ENCODE measurements at regions not wholly inside any gene's neighbourhood (a gene's known extent, or its start where the extent isn't known, plus 50 kb on each side); places are given as distances from the start of the nearest gene placed in this dataset.

DNA sequence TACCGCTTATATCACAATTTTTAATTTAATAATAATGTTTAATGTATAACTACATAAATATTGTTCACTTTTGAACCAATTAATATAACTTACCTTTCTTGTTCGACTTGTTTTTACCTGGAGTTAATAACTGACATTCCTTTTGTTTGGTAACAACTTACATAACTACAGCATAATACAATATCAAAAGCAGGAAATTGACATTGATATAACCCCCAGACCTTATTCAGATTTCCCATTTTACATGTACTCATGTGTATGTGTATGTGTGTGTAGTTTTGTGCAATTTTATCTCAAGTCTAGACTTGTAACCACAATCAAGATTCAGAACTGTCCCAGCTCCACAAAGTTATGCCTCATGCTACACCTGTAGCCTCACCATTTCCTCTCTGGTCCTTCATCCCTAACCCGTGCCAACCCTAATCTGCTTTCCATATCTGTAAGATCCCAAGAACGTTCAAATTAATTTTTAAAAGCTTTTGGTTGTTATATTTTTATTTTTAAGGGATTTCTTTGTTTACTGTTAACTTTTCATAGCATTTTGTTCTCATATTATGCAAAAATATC, 190.6 kb downstream of the MANEA start:
- no peak for TF ChIP-seq CTCF (IDR thresholded peaks at IDR 0.05; ENCODE audit: low read depth, low read length, missing control alignments)
- in situ Hi-C loops (cut with HindIII; ENCODE audit: low sequenced_read_pairs), result no loop called here
- DNase-seq (ENCODE audit: low read depth), result no peak
- H3K4me3 ChIP-seq (ENCODE audit: low read depth, low read length), result no peak overlapping the region

- DNase-seq (ENCODE audit: low read depth), result no peak
- no peak overlapping the region for H3K4me3 ChIP-seq (ENCODE audit: low read depth, low read length)
- in situ Hi-C loops (cut with HindIII; ENCODE audit: low sequenced_read_pairs), result no loop called here
- TF ChIP-seq CTCF (IDR thresholded peaks at IDR 0.05; ENCODE audit: low read depth, low read length, missing control alignments), result no peak
Measured at GRCh38 chr6:95768539-95768938, 191.2 kb downstream of the MANEA start.

DNA sequence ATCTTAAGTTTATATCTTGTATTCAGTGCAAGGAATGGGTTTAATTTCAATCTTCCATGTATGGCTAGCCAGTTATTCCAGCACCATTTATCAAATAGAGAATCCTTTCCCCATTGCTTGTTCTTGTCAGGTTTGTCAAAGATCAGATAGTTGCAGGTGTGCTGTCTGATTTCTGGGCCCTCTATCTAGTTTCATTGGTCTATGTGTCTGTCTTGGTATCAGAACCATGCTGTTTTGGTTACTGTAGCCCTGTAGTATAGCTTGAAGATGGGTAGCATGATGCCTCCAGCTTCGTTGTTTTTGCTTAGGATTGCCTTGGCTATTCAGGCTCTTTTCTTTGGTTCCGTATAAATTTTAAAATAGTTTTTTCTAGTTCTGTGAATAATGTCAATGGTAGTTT, 200.0 kb downstream of the MANEA start:
- H3K4me3 ChIP-seq (ENCODE audit: low read depth, low read length), result no peak overlapping the region
- DNase-seq (ENCODE audit: low read depth), result no peak
- in situ Hi-C loops (cut with HindIII; ENCODE audit: low sequenced_read_pairs), result no loop called here
- no peak for TF ChIP-seq CTCF (IDR thresholded peaks at IDR 0.05; ENCODE audit: low read depth, low read length, missing control alignments)

GRCh38 chr6:95780037-95780436, 202.7 kb downstream of the MANEA start:
- in situ Hi-C loops (cut with HindIII; ENCODE audit: low sequenced_read_pairs), result no loop called here
- TF ChIP-seq CTCF (IDR thresholded peaks at IDR 0.05; ENCODE audit: low read depth, low read length, missing control alignments), result no peak
- H3K4me3 ChIP-seq (ENCODE audit: low read depth, low read length), result no peak overlapping the region
- no peak for DNase-seq (ENCODE audit: low read depth)

DNA sequence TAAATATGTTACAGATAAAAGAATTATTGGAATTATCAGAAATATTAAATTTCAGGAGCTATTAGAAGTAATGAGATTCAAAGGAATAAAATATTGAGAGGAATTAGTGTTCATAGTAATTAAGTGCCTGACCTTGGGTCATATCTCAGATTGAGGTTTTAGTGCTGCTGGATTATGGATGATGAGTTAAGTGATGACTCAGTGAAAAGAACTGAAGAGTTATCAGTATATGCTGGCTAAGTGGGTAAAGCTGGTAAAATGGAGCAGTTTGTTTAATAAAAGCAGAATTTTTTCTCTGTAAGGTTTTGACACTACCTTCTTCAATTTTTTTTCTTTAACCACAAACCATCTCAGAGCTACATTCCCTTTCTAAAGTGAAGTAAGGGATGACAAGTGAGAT, 206.7 kb downstream of the MANEA start:
- H3K4me3 ChIP-seq (ENCODE audit: low read depth, low read length), result no peak overlapping the region
- no peak for TF ChIP-seq CTCF (IDR thresholded peaks at IDR 0.05; ENCODE audit: low read depth, low read length, missing control alignments)
- no peak for DNase-seq (ENCODE audit: low read depth)
- in situ Hi-C loops (cut with HindIII; ENCODE audit: low sequenced_read_pairs), result no loop called here

- no peak overlapping the region for H3K4me3 ChIP-seq (ENCODE audit: low read depth, low read length)
- no peak for TF ChIP-seq CTCF (IDR thresholded peaks at IDR 0.05; ENCODE audit: low read depth, low read length, missing control alignments)
- DNase-seq (ENCODE audit: low read depth), result no peak
- in situ Hi-C loops (cut with HindIII; ENCODE audit: low sequenced_read_pairs), result no loop called here
Measured at GRCh38 chr6:95784869-95785268, 207.5 kb downstream of the MANEA start.

DNA sequence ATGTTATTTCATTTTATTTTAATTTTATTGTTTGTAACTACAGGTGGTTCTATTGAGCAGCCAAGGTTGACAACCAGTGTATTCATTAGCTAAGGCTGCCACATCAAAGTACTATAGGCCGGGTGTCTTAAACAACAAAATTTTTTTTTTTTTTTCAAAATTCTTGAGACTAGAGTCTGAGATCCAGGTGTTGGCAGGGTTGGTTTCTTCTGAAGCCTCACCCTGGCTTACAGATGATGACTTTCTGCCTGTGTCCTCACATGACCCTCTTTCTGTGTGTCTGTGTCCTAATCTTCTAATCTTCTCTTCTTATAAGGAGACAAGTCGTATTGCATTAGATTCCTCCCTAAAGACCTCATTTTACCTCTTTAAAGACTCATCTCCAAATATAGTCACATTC, 208.4 kb downstream of the MANEA start:
- no peak overlapping the region for H3K4me3 ChIP-seq (ENCODE audit: low read depth, low read length)
- in situ Hi-C loops (cut with HindIII; ENCODE audit: low sequenced_read_pairs), result no loop called here
- TF ChIP-seq CTCF (IDR thresholded peaks at IDR 0.05; ENCODE audit: low read depth, low read length, missing control alignments), result no peak
- DNase-seq (ENCODE audit: low read depth), result no peak

Measured in astrocyte of the cerebellum (primary cell).